Smooth muscle cell (in vitro differentiated cells): ENCODE measurements at regions not wholly inside any gene's neighbourhood (a gene's known extent, or its start where the extent isn't known, plus 50 kb on each side); places are given as distances from the start of the nearest gene placed in this dataset.

Source experiments
- DNase-seq: peaks from one replicate; lab custom pipeline; 2025; ENCODE audit not compliant: unreplicated experiment; lab: John Stamatoyannopoulos, UW
- H2AFZ ChIP-seq: fragments of 200-600 bp; sonication (generic); 2 replicates; pipeline ENCODE4 v1.6.0; 2016; ENCODE audit warnings: antibody characterized with exemption, low read depth, mild to moderate bottlenecking
- H3F3A ChIP-seq: fragments of 200-600 bp; sonication (generic); 2 replicates; pipeline ENCODE4 v1.6.0; 2017; ENCODE audit warnings: antibody characterized with exemption, low read depth
- H3K27ac ChIP-seq: fragments of 200-600 bp; sonication (generic); 2 replicates; pipeline ENCODE4 v1.5.1; 2016; ENCODE audit warnings: low read depth, mild to moderate bottlenecking
- H3K27me3 ChIP-seq: fragments of 200-600 bp; sonication (generic); 2 replicates; pipeline ENCODE4 v1.6.1; 2016; ENCODE audit warnings: low read depth, mild to moderate bottlenecking
- H3K36me3 ChIP-seq: fragments of 200-600 bp; sonication (generic); 2 replicates; pipeline ENCODE4 v1.5.1; 2016; ENCODE audit warnings: low read depth
- H3K4me1 ChIP-seq: fragments of 200-600 bp; sonication (generic); 2 replicates; pipeline ENCODE4 v1.5.1; 2016; ENCODE audit warnings: low read depth
- H3K4me2 ChIP-seq: fragments of 200-600 bp; sonication (generic); 2 replicates; pipeline ENCODE4 v1.6.0; 2016; ENCODE audit warnings: mild to moderate bottlenecking
- H3K4me3 ChIP-seq: fragments of 200-600 bp; sonication (generic); 2 replicates; pipeline ENCODE4 v1.5.1; 2016; ENCODE audit warnings: mild to moderate bottlenecking
- H3K79me2 ChIP-seq: fragments of 200-600 bp; sonication (generic); 2 replicates; pipeline ENCODE4 v1.6.0; 2016; ENCODE audit warnings: low read depth, mild to moderate bottlenecking
- H3K9ac ChIP-seq: fragments of 200-600 bp; sonication (generic); 2 replicates; pipeline ENCODE4 v1.6.0; 2016; ENCODE audit warnings: low read depth
- H3K9me3 ChIP-seq: fragments of 200-600 bp; sonication (generic); replicated peaks from 2 replicates; pipeline ENCODE4 v1.5.1; 2016; ENCODE audit warnings: low read depth
- H4K20me1 ChIP-seq: fragments of 200-600 bp; sonication (generic); 2 replicates; pipeline ENCODE4 v1.6.0; 2016; ENCODE audit warnings: low read depth
- CTCF ChIP-seq: fragments of 200-600 bp; sonication (generic); IDR thresholded peaks from 2 replicates; pipeline ENCODE4 v1.5.1; 2017; ENCODE audit warnings: borderline replicate concordance, mild to moderate bottlenecking, antibody characterized with exemption; ENCODE audit not compliant: insufficient read depth, poor library complexity, severe bottlenecking
- whole genome bisulfite sequencing: methylation state at CpG from one replicate; pipeline ENCODE4 v1.1.7; 2016; ENCODE audit warnings: low lambda C conversion rate; 5-methylcytosine and 5-hydroxymethylcytosine counted together

GRCh38 chr6:53982366-53983050 lies 128.7 kb upstream of the MLIP start:
- Histone ChIP-seq H3K79me2 (no peaks in the 10 kb centered on the region), H3K27ac (peak overlapping the region; percentile 93), H3K27me3 (no peaks in the 10 kb centered on the region), H4K20me1 (no peaks in the 10 kb centered on the region), H2AFZ (no peak overlapping the region), H3K9ac (peak overlapping the region; percentile 64), H3K36me3 (no peaks in the 10 kb centered on the region), H3K4me3 (no peak overlapping the region), H3F3A (peaks cover 3% of the 10 kb centered on the region), H3K4me2 (no peak overlapping the region), H3K4me1 (peaks cover 4% of the 10 kb centered on the region), H3K9me3 (no peaks in the 10 kb centered on the region)
- DNase-seq, result no peak
- WGBS, result 77% methylated on average over 4 of the region's 4 CpGs
- no peak for TF ChIP-seq CTCF

GRCh38 chr6:53983301-53983700 lies 127.9 kb upstream of the MLIP start:
- H3K4me2 ChIP-seq, result peak overlapping the region; percentile 60
- no peak for TF ChIP-seq CTCF
- 55% methylated on average over 1 of the region's 1 CpG for WGBS
- H3K79me2 ChIP-seq, result no peaks in the 10 kb centered on the region
- H3F3A ChIP-seq, result peaks cover 3% of the 10 kb centered on the region
- H4K20me1 ChIP-seq, result no peaks in the 10 kb centered on the region
- H3K36me3 ChIP-seq, result no peaks in the 10 kb centered on the region
- no peaks in the 10 kb centered on the region for H3K9me3 ChIP-seq
- H3K4me1 ChIP-seq, result peaks cover 4% of the 10 kb centered on the region
- H3K4me3 ChIP-seq, result no peak overlapping the region
- H3K9ac ChIP-seq, result peak overlapping the region; percentile 64
- no peak overlapping the region for H2AFZ ChIP-seq
- DNase-seq, result no peak
- H3K27me3 ChIP-seq, result no peaks in the 10 kb centered on the region
- peak overlapping the region; percentile 93 for H3K27ac ChIP-seq

GRCh38 chr6:53984163-53984562 lies 127.1 kb upstream of the MLIP start:
- DNase-seq, result no peak
- TF ChIP-seq CTCF, result no peak
- H2AFZ ChIP-seq, result no peak overlapping the region
- H3K36me3 ChIP-seq, result no peaks in the 10 kb centered on the region
- no peaks in the 10 kb centered on the region for H3K9me3 ChIP-seq
- peaks cover 4% of the 10 kb centered on the region for H3K4me1 ChIP-seq
- no peaks in the 10 kb centered on the region for H3K27me3 ChIP-seq
- H3K4me2 ChIP-seq, result peak overlapping the region; percentile 60
- H3K79me2 ChIP-seq, result no peaks in the 10 kb centered on the region
- no peak overlapping the region for H3K4me3 ChIP-seq
- WGBS, result 41% methylated on average over 2 of the region's 2 CpGs
- H3F3A ChIP-seq, result peaks cover 3% of the 10 kb centered on the region
- no peaks in the 10 kb centered on the region for H4K20me1 ChIP-seq
- H3K9ac ChIP-seq, result no peak overlapping the region
- peak overlapping the region; percentile 93 for H3K27ac ChIP-seq

GRCh38 chr6:53984581-53984980 lies 126.7 kb upstream of the MLIP start:
- no peak for TF ChIP-seq CTCF
- peak overlapping the region; percentile 93 for H3K27ac ChIP-seq

More at GRCh38 chr6:53984581-53984980, 126.7 kb upstream of the MLIP start:
- Histone ChIP-seq H3K27me3 (no peaks in the 10 kb centered on the region), H3K9me3 (no peaks in the 10 kb centered on the region), H3K36me3 (no peaks in the 10 kb centered on the region), H3F3A (peaks cover 3% of the 10 kb centered on the region), H3K9ac (no peak overlapping the region), H3K4me1 (peaks cover 4% of the 10 kb centered on the region), H3K4me3 (no peak overlapping the region), H2AFZ (no peak overlapping the region), H4K20me1 (no peaks in the 10 kb centered on the region), H3K4me2 (peak overlapping the region; percentile 35), H3K79me2 (no peaks in the 10 kb centered on the region)
- 76% methylated on average over 3 of the region's 3 CpGs for WGBS
- DNase-seq, result no peak
